ENCODE measurements at regions not wholly inside any gene's neighbourhood (a gene's known extent, or its start where the extent isn't known, plus 50 kb on each side); places are given as distances from the start of the nearest gene placed in this dataset.

GRCh38 chr6:85112540-85112939 is 337.3 kb upstream of the NT5E start:
- TF ChIP-seq CTCF (conservative IDR thresholded peaks at IDR 0.05) (no peak), ZFX (IDR thresholded peaks at IDR 0.05) (no peak)

Measured in C4-2B (cell line).